ENCODE measurements at regions not wholly inside any gene's neighbourhood (a gene's known extent, or its start where the extent isn't known, plus 50 kb on each side); places are given as distances from the start of the nearest gene placed in this dataset.

DNA sequence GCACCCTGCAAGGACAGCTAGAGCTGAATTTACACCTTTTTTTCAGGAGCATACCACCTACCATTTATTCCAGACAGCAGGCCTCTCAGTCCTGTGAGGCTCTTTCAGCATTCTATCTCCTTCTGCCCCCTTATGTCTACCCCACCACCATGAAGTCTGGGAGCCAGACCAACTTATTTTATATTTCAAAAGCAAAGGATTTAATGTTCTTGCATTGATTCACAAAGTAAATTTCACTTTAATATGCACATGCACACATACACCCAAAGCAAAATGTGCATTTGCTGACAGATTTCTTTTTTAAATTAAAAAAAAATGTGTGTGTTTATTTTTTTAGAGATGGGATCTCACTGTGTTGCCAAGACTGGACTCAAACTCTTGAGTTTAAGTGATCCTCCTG, 264.2 kb upstream of the LRRC3B start:
- H3K36me3 ChIP-seq (ENCODE audit: low read depth): no peaks in the 10 kb centered on the region
- DNase-seq (ENCODE audit: low spot score): no peak
- H3K27me3 ChIP-seq (ENCODE audit: insufficient read depth, poor library complexity, severe bottlenecking): no peaks in the 10 kb centered on the region
- no peaks in the 10 kb centered on the region for H3K4me1 ChIP-seq (ENCODE audit: insufficient read depth, poor library complexity, severe bottlenecking)
- H3K27ac ChIP-seq (ENCODE audit: poor library complexity, severe bottlenecking): no peak overlapping the region
- H3K4me3 ChIP-seq (ENCODE audit: severe bottlenecking): no peak overlapping the region
- TF ChIP-seq, protein P1, sequence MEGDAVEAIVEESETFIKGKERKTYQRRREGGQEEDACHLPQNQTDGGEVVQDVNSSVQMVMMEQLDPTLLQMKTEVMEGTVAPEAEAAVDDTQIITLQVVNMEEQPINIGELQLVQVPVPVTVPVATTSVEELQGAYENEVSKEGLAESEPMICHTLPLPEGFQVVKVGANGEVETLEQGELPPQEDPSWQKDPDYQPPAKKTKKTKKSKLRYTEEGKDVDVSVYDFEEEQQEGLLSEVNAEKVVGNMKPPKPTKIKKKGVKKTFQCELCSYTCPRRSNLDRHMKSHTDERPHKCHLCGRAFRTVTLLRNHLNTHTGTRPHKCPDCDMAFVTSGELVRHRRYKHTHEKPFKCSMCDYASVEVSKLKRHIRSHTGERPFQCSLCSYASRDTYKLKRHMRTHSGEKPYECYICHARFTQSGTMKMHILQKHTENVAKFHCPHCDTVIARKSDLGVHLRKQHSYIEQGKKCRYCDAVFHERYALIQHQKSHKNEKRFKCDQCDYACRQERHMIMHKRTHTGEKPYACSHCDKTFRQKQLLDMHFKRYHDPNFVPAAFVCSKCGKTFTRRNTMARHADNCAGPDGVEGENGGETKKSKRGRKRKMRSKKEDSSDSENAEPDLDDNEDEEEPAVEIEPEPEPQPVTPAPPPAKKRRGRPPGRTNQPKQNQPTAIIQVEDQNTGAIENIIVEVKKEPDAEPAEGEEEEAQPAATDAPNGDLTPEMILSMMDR (IDR thresholded peaks at IDR 0.05; ENCODE audit: poor library complexity, severe bottlenecking): no peak
- H3K9me3 ChIP-seq (ENCODE audit: severe bottlenecking): peaks cover 4% of the 10 kb centered on the region
- no peak for ATAC-seq (ENCODE audit: low read depth)

- DNase-seq (ENCODE audit: low spot score): no peak
- no peak for ATAC-seq (ENCODE audit: low read depth)
- TF ChIP-seq, protein P1 (IDR thresholded peaks at IDR 0.05; ENCODE audit: poor library complexity, severe bottlenecking): no peak
- Histone ChIP-seq H3K4me1 (ENCODE audit: insufficient read depth, poor library complexity, severe bottlenecking) (no peaks in the 10 kb centered on the region), H3K27ac (ENCODE audit: poor library complexity, severe bottlenecking) (no peak overlapping the region), H3K36me3 (ENCODE audit: low read depth) (no peaks in the 10 kb centered on the region), H3K9me3 (ENCODE audit: severe bottlenecking) (peaks cover 4% of the 10 kb centered on the region), H3K27me3 (ENCODE audit: insufficient read depth, poor library complexity, severe bottlenecking) (no peaks in the 10 kb centered on the region), H3K4me3 (ENCODE audit: severe bottlenecking) (no peak overlapping the region)
Observed at GRCh38 chr3:26365706-26366105, 256.9 kb upstream of the LRRC3B start.

DNA sequence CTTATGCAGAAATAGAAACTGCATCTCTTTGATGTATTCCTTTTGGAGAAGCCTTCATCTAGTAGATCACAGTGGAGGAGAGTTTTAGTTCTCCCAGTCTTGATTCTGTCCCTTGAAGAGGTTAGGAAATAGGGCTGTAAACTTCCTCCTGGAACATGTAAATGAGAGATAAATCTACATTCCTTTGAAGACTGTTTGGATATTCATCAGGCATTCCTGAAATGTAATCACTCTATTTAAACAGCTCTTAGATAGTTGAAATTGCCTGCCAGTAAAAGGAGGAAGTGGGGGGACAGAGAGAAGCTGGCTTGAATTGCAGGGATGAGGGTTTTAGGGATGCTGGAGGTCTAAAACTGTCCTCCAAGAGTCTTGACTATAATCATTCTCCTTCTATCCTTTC, 254.3 kb upstream of the LRRC3B start:
- ATAC-seq (ENCODE audit: low read depth): no peak
- TF ChIP-seq, protein P1 (IDR thresholded peaks at IDR 0.05; ENCODE audit: poor library complexity, severe bottlenecking): no peak
- DNase-seq (ENCODE audit: low spot score): no peak
- Histone ChIP-seq H3K27ac (ENCODE audit: poor library complexity, severe bottlenecking) (no peak overlapping the region), H3K4me1 (ENCODE audit: insufficient read depth, poor library complexity, severe bottlenecking) (no peaks in the 10 kb centered on the region), H3K36me3 (ENCODE audit: low read depth) (no peaks in the 10 kb centered on the region), H3K4me3 (ENCODE audit: severe bottlenecking) (no peak overlapping the region), H3K9me3 (ENCODE audit: severe bottlenecking) (peaks cover under 1% of the 10 kb centered on the region), H3K27me3 (ENCODE audit: insufficient read depth, poor library complexity, severe bottlenecking) (no peaks in the 10 kb centered on the region)

- Histone ChIP-seq H3K4me3 (ENCODE audit: severe bottlenecking) (no peak overlapping the region), H3K4me1 (ENCODE audit: insufficient read depth, poor library complexity, severe bottlenecking) (no peaks in the 10 kb centered on the region), H3K27ac (ENCODE audit: poor library complexity, severe bottlenecking) (no peak overlapping the region), H3K36me3 (ENCODE audit: low read depth) (no peaks in the 10 kb centered on the region), H3K27me3 (ENCODE audit: insufficient read depth, poor library complexity, severe bottlenecking) (no peaks in the 10 kb centered on the region), H3K9me3 (ENCODE audit: severe bottlenecking) (no peaks in the 10 kb centered on the region)
- no peak for DNase-seq (ENCODE audit: low spot score)
- TF ChIP-seq, protein P1 (IDR thresholded peaks at IDR 0.05; ENCODE audit: poor library complexity, severe bottlenecking): no peak
- no peak for ATAC-seq (ENCODE audit: low read depth)
Observed at GRCh38 chr3:26369133-26369532, 253.4 kb upstream of the LRRC3B start.

- Histone ChIP-seq H3K27ac (ENCODE audit: poor library complexity, severe bottlenecking) (no peak overlapping the region), H3K4me1 (ENCODE audit: insufficient read depth, poor library complexity, severe bottlenecking) (no peaks in the 10 kb centered on the region), H3K27me3 (ENCODE audit: insufficient read depth, poor library complexity, severe bottlenecking) (no peaks in the 10 kb centered on the region), H3K9me3 (ENCODE audit: severe bottlenecking) (no peaks in the 10 kb centered on the region), H3K36me3 (ENCODE audit: low read depth) (no peaks in the 10 kb centered on the region), H3K4me3 (ENCODE audit: severe bottlenecking) (no peak overlapping the region)
- ATAC-seq (ENCODE audit: low read depth): no peak
- DNase-seq (ENCODE audit: low spot score): no peak
- TF ChIP-seq, protein P1 (IDR thresholded peaks at IDR 0.05; ENCODE audit: poor library complexity, severe bottlenecking): no peak
Observed at GRCh38 chr3:26375843-26376530, 246.6 kb upstream of the LRRC3B start.
